ENCODE measurements at regions not wholly inside any gene's neighbourhood (a gene's known extent, or its start where the extent isn't known, plus 50 kb on each side); places are given as distances from the start of the nearest gene placed in this dataset.

DNA sequence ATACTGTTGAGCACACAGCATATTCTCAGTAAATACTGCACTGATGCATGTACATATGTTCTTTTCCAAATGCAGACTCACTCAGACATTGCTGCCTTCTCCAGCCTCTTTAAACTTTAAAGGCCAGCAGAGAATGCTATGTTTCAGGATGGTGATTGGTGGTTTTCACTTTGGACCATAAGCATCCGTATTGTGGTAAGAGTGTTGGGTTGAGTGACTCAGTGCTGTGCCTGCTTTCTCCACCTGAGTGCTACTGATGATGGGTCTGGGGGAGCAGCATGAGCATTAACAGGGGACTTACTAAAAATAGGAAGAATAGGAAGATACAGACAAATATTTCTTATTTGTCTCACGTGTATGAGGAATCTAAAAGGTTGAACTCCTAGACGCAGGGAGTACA is 56.3 kb upstream of the ZNF92 start:
- Mint-ChIP-seq H3K9me3 (no peaks in the 10 kb centered on the region), H3K27me3 (no peaks in the 10 kb centered on the region), H3K4me1 (ENCODE audit: unreplicated experiment) (no peaks in the 10 kb centered on the region), H3K4me3 (no peak overlapping the region), H3K27ac (no peak overlapping the region), H3K36me3 (peaks cover 4% of the 10 kb centered on the region)
- no peak for DNase-seq (ENCODE audit: extremely low spot score, unreplicated experiment)
- TF ChIP-seq, protein P1, sequence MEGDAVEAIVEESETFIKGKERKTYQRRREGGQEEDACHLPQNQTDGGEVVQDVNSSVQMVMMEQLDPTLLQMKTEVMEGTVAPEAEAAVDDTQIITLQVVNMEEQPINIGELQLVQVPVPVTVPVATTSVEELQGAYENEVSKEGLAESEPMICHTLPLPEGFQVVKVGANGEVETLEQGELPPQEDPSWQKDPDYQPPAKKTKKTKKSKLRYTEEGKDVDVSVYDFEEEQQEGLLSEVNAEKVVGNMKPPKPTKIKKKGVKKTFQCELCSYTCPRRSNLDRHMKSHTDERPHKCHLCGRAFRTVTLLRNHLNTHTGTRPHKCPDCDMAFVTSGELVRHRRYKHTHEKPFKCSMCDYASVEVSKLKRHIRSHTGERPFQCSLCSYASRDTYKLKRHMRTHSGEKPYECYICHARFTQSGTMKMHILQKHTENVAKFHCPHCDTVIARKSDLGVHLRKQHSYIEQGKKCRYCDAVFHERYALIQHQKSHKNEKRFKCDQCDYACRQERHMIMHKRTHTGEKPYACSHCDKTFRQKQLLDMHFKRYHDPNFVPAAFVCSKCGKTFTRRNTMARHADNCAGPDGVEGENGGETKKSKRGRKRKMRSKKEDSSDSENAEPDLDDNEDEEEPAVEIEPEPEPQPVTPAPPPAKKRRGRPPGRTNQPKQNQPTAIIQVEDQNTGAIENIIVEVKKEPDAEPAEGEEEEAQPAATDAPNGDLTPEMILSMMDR (conservative IDR thresholded peaks at IDR 0.05): no peak

DNA sequence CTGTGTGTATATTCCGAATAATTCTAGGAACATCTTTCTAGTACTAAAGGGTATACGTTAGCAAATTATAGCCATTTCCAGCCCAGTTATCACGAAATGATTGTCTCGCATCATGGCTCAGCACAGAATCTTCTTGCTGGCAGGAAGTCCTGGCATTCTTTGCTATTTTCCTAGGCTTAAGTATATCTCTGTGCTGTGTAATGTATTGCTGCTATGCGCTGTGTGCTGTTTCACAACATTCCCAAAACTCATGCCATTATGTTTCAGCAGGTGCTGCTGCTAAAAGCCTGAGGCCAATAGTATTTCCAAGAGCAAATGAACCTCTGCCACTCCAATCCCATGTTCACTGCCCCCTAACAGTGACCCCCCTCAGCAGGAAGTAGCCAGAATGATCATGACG is 62.9 kb upstream of the ZNF92 start:
- Mint-ChIP-seq H3K4me1 (ENCODE audit: unreplicated experiment) (no peaks in the 10 kb centered on the region), H3K4me3 (no peak overlapping the region), H3K27ac (no peak overlapping the region), H3K27me3 (no peaks in the 10 kb centered on the region), H3K9me3 (no peaks in the 10 kb centered on the region), H3K36me3 (no peaks in the 10 kb centered on the region)
- TF ChIP-seq, protein P1 (conservative IDR thresholded peaks at IDR 0.05): no peak
- no peak for DNase-seq (ENCODE audit: extremely low spot score, unreplicated experiment)

DNA sequence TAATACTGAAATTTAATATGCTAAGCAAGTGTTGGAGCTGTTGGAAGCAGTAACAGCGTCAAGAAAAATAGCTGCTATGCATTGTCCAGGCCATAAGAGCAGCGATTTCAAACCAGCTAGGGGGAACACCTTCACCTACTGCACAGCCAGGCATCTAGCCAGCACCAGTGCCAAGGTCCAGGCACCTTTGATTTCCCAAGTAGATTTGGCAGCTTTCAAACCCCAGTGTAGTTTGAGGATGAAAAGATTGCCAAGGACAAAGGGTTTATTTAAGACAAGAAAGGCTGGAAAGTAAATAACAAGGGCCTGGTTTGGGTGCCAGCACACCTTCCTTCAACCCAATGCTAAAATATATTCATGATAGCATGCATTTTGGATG is 65.4 kb upstream of the ZNF92 start:
- TF ChIP-seq, protein P1 (conservative IDR thresholded peaks at IDR 0.05): no peak
- Mint-ChIP-seq H3K36me3 (no peaks in the 10 kb centered on the region), H3K27me3 (no peaks in the 10 kb centered on the region), H3K4me1 (ENCODE audit: unreplicated experiment) (no peaks in the 10 kb centered on the region), H3K27ac (no peak overlapping the region), H3K9me3 (no peaks in the 10 kb centered on the region), H3K4me3 (no peak overlapping the region)
- DNase-seq (ENCODE audit: extremely low spot score, unreplicated experiment): no peak

DNA sequence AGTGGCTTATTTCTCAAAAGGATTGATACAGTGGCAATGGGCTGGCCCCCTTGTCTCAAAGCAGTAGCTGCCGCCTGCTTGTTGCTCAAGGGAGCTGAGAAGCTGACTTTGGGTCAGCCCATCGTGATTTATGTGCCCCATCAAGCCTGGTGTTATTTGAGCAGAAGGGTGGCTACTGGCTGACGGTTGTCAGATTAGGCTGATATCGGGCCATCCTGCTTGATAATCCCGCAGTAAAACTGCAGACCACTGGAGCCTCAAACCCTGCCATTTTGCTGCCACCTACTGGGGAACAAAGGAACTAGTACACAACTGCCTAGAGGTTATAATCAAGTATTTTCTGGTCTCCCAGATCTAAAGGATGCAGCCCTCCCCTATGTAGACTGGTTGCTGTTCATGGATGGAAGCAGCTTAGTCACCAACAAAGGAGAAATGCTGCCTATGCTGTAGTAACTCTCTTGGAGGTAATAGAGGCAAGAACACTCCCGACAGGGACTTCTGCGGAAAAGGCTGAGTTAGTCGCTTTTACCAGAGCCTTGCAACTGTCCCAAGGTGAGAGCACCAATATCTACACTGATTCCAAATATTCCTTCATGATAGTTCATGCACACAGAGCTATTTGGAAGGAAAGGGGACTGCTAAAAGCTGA is 65.9 kb upstream of the ZNF92 start:
- peak; percentile 70 for DNase-seq (ENCODE audit: extremely low spot score, unreplicated experiment)
- H3K27me3 Mint-ChIP-seq: no peaks in the 10 kb centered on the region
- TF ChIP-seq, protein P1 (conservative IDR thresholded peaks at IDR 0.05): peak; percentile 91
- H3K27ac Mint-ChIP-seq: no peak overlapping the region
- H3K9me3 Mint-ChIP-seq: no peaks in the 10 kb centered on the region
- H3K4me3 Mint-ChIP-seq: no peak overlapping the region
- no peaks in the 10 kb centered on the region for H3K4me1 Mint-ChIP-seq (ENCODE audit: unreplicated experiment)
- H3K36me3 Mint-ChIP-seq: no peaks in the 10 kb centered on the region

DNA sequence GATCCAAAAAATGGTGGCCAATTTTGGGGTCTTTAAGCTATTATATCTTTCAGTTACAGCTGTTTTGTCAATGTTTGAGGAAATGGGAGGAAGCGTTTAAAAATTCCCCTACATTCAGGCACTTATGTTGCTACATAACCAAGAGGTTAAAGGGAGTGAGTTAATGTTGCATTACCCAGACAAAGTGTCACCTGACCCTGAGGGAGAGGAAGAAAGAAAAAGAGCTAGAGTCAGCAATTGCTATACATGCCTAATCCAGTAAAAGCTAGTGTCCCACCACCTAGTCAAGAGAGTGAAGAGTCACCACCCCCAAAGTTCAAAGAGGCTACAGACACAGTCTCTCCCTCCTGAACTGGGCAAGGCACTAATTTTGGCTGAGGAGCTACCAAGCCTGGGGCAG is 69.5 kb upstream of the ZNF92 start:
- Mint-ChIP-seq H3K4me1 (ENCODE audit: unreplicated experiment) (no peaks in the 10 kb centered on the region), H3K27me3 (no peaks in the 10 kb centered on the region), H3K27ac (no peak overlapping the region), H3K4me3 (no peak overlapping the region), H3K36me3 (no peaks in the 10 kb centered on the region), H3K9me3 (no peaks in the 10 kb centered on the region)
- TF ChIP-seq, protein P1 (conservative IDR thresholded peaks at IDR 0.05): no peak
- no peak for DNase-seq (ENCODE audit: extremely low spot score, unreplicated experiment)

DNA sequence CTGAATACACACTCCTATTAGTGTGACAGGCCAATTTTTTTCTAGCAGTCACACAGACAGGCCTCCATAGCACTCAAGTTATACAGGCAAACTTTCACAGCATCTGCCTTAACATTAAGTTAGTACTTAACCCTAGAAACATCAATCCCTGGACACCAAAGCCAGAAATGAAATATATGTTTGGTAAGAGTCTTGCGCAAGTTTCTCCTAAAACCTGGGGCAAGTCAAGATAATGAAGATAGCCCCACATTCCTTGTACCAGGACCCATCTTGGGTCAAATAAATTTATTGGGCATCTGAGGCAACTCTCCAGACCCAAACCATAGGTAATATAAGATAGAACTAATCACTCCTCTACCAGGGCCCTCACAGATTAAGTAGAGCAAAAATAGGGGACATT is 70.8 kb upstream of the ZNF92 start:
- H3K4me3 Mint-ChIP-seq: no peak overlapping the region
- H3K9me3 Mint-ChIP-seq: no peaks in the 10 kb centered on the region
- no peak for DNase-seq (ENCODE audit: extremely low spot score, unreplicated experiment)
- H3K27me3 Mint-ChIP-seq: no peaks in the 10 kb centered on the region
- no peaks in the 10 kb centered on the region for H3K36me3 Mint-ChIP-seq
- TF ChIP-seq, protein P1 (conservative IDR thresholded peaks at IDR 0.05): no peak
- H3K4me1 Mint-ChIP-seq (ENCODE audit: unreplicated experiment): no peaks in the 10 kb centered on the region
- H3K27ac Mint-ChIP-seq: no peak overlapping the region

Data from type B pancreatic cell (in vitro differentiated cells).